Left ventricle myocardium superior (tissue), 1 donor: ENCODE measurements at regions not wholly inside any gene's neighbourhood (a gene's known extent, or its start where the extent isn't known, plus 50 kb on each side); places are given as distances from the start of the nearest gene placed in this dataset.
"Not testable (repeated sequence)": the region's sequence is repeated elsewhere in the genome, so short reads cannot be mapped to it uniquely, and the experiment has no call there.

Experiments used
- ATAC-seq: fragments of 200-7000 bp; cut with Tn5 transposase; one replicate; pipeline ENCODE4 v1.9.1; 2020; ENCODE audit warnings: mild to moderate bottlenecking, moderate library complexity
- DNase-seq: peaks from one replicate; pipeline ENCODE4 v3.0.0-alpha.2; 2020
- intact Hi-C: fragments of 100-400 bp; cut with micrococcal nuclease; formaldehyde crosslinking; loops from one replicate; pipeline ENCODE4 v1.11.0; 2022
- donor health status: DM: no; HTN: yes; CAD: no; lungs with severe emphysema.

- ATAC-seq (no peak), DNase-seq (no peak)
- intact Hi-C loops, result no loop called here
These were observed 85.2 kb downstream of the FDX1 start for GRCh38 chr11:110514967-110515366.

- ATAC-seq, intact Hi-C loops, DNase-seq: not testable (repeated sequence)
These were observed 87.6 kb downstream of the FDX1 start for GRCh38 chr11:110517381-110517780.

GRCh38 chr11:110518809-110519514, 89.2 kb downstream of the FDX1 start:
- ATAC-seq, result no peak
- intact Hi-C loops, result no loop called here
- no peak for DNase-seq

GRCh38 chr11:110519796-110520195, 90.0 kb downstream of the FDX1 start:
- ATAC-seq (no peak), DNase-seq (no peak)
- intact Hi-C loops, result no loop called here

GRCh38 chr11:110522471-110522870, 92.7 kb downstream of the FDX1 start:
- intact Hi-C loops, result no loop called here
- ATAC-seq, result no peak
- DNase-seq, result no peak

GRCh38 chr11:110524238-110524637, 94.5 kb downstream of the FDX1 start:
- no peak for ATAC-seq
- DNase-seq, result no peak
- intact Hi-C loops, result no loop called here

GRCh38 chr11:110525883-110526282, 96.1 kb downstream of the FDX1 start:
- intact Hi-C loops, result no loop called here
- no peak for ATAC-seq
- DNase-seq, result peak; percentile 30

GRCh38 chr11:110526323-110526722, 96.6 kb downstream of the FDX1 start:
- DNase-seq (no peak), ATAC-seq (no peak)
- intact Hi-C loops, result no loop called here
